22Rv1 (cell line): ENCODE measurements at regions not wholly inside any gene's neighbourhood (a gene's known extent, or its start where the extent isn't known, plus 50 kb on each side); places are given as distances from the start of the nearest gene placed in this dataset.

ENCODE experiments used
- ZFX ChIP-seq: fragments of 450-650 bp; IDR thresholded peaks from 2 replicates; pipeline ENCODE4 v1.6.1; 2017; ENCODE audit warnings: antibody characterized with exemption, borderline replicate concordance
- TF ChIP-seq, protein P1 (sequence below): fragments of 450-650 bp; IDR thresholded peaks from 2 replicates; pipeline ENCODE4 v1.5.1; 2017; ENCODE audit warnings: mild to moderate bottlenecking

DNA sequence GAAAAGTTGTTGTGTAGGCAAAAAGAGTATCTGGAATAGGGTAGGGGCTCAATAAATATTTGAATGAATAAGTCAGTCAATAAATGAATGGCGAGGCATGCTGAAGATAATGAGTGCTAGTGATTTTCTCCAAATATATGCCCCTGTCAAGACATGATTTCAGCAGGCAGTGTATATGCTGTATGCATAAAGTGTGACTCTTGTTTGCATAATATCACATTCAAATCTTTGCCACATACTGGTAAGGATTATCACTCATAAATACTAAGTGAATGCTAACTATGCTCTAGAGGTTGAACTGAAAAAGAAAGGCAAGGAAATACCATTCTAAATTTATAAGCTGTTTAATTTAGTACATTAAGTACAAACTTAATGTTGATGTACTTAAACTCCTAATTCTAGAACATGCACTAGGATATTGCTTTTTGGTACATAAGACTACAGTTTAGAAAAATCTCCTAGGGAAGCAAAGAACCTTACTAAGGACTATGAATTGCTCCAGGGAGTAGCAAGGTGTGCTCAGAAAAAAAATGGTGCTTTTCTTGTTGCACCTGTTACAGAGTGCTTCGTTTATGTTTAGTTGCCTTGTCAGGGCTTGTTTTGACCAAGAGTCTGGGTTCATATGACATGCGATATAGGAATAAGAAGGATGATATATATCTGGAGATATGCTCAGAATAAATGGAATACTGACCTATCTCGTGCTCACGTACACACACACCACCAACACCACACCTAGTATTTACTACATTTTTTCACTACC is 224.0 kb upstream of the TANK start:
- TF ChIP-seq, protein P1, sequence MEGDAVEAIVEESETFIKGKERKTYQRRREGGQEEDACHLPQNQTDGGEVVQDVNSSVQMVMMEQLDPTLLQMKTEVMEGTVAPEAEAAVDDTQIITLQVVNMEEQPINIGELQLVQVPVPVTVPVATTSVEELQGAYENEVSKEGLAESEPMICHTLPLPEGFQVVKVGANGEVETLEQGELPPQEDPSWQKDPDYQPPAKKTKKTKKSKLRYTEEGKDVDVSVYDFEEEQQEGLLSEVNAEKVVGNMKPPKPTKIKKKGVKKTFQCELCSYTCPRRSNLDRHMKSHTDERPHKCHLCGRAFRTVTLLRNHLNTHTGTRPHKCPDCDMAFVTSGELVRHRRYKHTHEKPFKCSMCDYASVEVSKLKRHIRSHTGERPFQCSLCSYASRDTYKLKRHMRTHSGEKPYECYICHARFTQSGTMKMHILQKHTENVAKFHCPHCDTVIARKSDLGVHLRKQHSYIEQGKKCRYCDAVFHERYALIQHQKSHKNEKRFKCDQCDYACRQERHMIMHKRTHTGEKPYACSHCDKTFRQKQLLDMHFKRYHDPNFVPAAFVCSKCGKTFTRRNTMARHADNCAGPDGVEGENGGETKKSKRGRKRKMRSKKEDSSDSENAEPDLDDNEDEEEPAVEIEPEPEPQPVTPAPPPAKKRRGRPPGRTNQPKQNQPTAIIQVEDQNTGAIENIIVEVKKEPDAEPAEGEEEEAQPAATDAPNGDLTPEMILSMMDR = no peak
- no peak for TF ChIP-seq ZFX
